Neuronal stem cell (in vitro differentiated cells): ENCODE measurements at regions not wholly inside any gene's neighbourhood (a gene's known extent, or its start where the extent isn't known, plus 50 kb on each side); places are given as distances from the start of the nearest gene placed in this dataset.

ENCODE experiments used
- DNase-seq: peaks from one replicate; pipeline ENCODE4 v3.0.0-alpha.2; 2013; ENCODE audit warnings: low spot score
- H2AFZ ChIP-seq: one replicate; pipeline ENCODE4 v1.6.1; 2013; ENCODE audit warnings: mild to moderate bottlenecking, low read length, inconsistent platforms
- H2AK5ac ChIP-seq: 2 replicates; pipeline ENCODE4 v1.6.1; 2013; ENCODE audit warnings: low read depth, mild to moderate bottlenecking, inconsistent platforms, low read length, moderate library complexity, mixed read lengths
- H2BK120ac ChIP-seq: 2 replicates; pipeline ENCODE4 v1.6.1; 2013; ENCODE audit warnings: low read depth, mild to moderate bottlenecking, inconsistent platforms, low read length, moderate library complexity, mixed read lengths
- H2BK12ac ChIP-seq: one replicate; pipeline ENCODE4 v1.6.1; 2013; ENCODE audit warnings: low read length, inconsistent platforms
- H2BK15ac ChIP-seq: 2 replicates; pipeline ENCODE4 v1.6.1; 2013; ENCODE audit warnings: mild to moderate bottlenecking, low read length, inconsistent platforms, mixed read lengths
- H2BK5ac ChIP-seq: one replicate; pipeline ENCODE4 v1.6.1; 2013; ENCODE audit warnings: inconsistent platforms, mild to moderate bottlenecking, low read length, moderate library complexity
- H3K14ac ChIP-seq: one replicate; pipeline ENCODE4 v1.6.1; 2013; ENCODE audit warnings: low read length, inconsistent platforms
- H3K18ac ChIP-seq: 2 replicates; pipeline ENCODE4 v1.6.1; 2013; ENCODE audit warnings: low read length, inconsistent platforms
- H3K23ac ChIP-seq: 2 replicates; pipeline ENCODE4 v1.6.1; 2013; ENCODE audit warnings: low read depth, mild to moderate bottlenecking, mixed read lengths, low read length, inconsistent platforms; ENCODE audit not compliant: poor library complexity
- H3K27ac ChIP-seq: replicated peaks from 3 replicates; pipeline ENCODE4 v1.5.1; 2013; ENCODE audit warnings: low read length, inconsistent platforms
- H3K27me3 ChIP-seq, 3 experiments: 2 replicates each; pipeline ENCODE4 v1.6.1; 2013; ENCODE audit warnings: low read length in 3 of 3, mild to moderate bottlenecking in 2 of 3, inconsistent platforms in 1 of 3, low read depth in 1 of 3, mixed read lengths in 1 of 3, moderate library complexity in 1 of 3; ENCODE audit not compliant: control insufficient read depth in 3 of 3, insufficient read depth in 3 of 3
- H3K36me3 ChIP-seq, 2 donors: replicated peaks in 1 of 2; 2 replicates each; pipeline ENCODE4 v1.6.1; 2013; ENCODE audit warnings: low read length in 2 of 2; ENCODE audit not compliant: control insufficient read depth in 2 of 2, insufficient read depth in 2 of 2
- H3K4ac ChIP-seq: 2 replicates; pipeline ENCODE4 v1.6.1; 2013; ENCODE audit warnings: inconsistent platforms, mild to moderate bottlenecking, low read length, moderate library complexity
- H3K4me1 ChIP-seq, 2 donors: 1 replicate in 1 of 2; 2 replicates in 1 of 2; pipeline ENCODE4 v1.6.1; 2013; ENCODE audit warnings: low read length in 2 of 2, low read depth in 1 of 2; ENCODE audit not compliant: control insufficient read depth in 2 of 2, insufficient read depth in 1 of 2
- H3K4me2 ChIP-seq: one replicate; pipeline ENCODE4 v1.6.1; 2013; ENCODE audit warnings: mild to moderate bottlenecking, low read length, inconsistent platforms; ENCODE audit not compliant: insufficient read depth, poor library complexity, severe bottlenecking
- H3K4me3 ChIP-seq, 2 donors: 2 replicates each; pipeline ENCODE4 v1.5.1; 2013; ENCODE audit warnings: low read length in 2 of 2, mild to moderate bottlenecking in 2 of 2, inconsistent platforms in 1 of 2, moderate library complexity in 1 of 2
- H3K79me1 ChIP-seq: one replicate; pipeline ENCODE4 v1.6.1; 2013; ENCODE audit warnings: low read depth, mild to moderate bottlenecking, inconsistent platforms, low read length, moderate library complexity
- H3K9ac ChIP-seq: one replicate; pipeline ENCODE4 v1.6.1; 2013; ENCODE audit warnings: mild to moderate bottlenecking, low read depth, low read length, inconsistent platforms; ENCODE audit not compliant: poor library complexity
- H3K9me3 ChIP-seq, 2 donors: replicated peaks in 1 of 2; 2 replicates each; pipeline versions ENCODE3 to v1.6.1; 2013; ENCODE audit warnings: low read length in 2 of 2, mild to moderate bottlenecking in 2 of 2, inconsistent platforms in 1 of 2, low read depth in 1 of 2, mixed read lengths in 1 of 2, moderate library complexity in 1 of 2; ENCODE audit not compliant: control insufficient read depth in 2 of 2, insufficient read depth in 1 of 2
- H4K8ac ChIP-seq: one replicate; pipeline ENCODE4 v1.6.1; 2013; ENCODE audit warnings: low read depth, mild to moderate bottlenecking, inconsistent platforms, low read length, moderate library complexity
- H4K91ac ChIP-seq: one replicate; pipeline ENCODE4 v1.6.1; 2013; ENCODE audit warnings: low read length, low read depth, mild to moderate bottlenecking, inconsistent platforms; ENCODE audit not compliant: poor library complexity
- WGBS, 2 donors: extraction: QIAGEN DNeasy Blood & Tissue Kit; methylation state at CpG; one replicate each; pipeline ENCODE4 v1.1.7; 2013; ENCODE audit warnings: missing lambda C conversion rate in 2 of 2, mixed read lengths in 1 of 2; ENCODE audit not compliant: insufficient read length in 2 of 2, insufficient replicate concordance in 1 of 2; ENCODE audit errors: extremely low coverage in 2 of 2; 5-methylcytosine and 5-hydroxymethylcytosine counted together

DNA sequence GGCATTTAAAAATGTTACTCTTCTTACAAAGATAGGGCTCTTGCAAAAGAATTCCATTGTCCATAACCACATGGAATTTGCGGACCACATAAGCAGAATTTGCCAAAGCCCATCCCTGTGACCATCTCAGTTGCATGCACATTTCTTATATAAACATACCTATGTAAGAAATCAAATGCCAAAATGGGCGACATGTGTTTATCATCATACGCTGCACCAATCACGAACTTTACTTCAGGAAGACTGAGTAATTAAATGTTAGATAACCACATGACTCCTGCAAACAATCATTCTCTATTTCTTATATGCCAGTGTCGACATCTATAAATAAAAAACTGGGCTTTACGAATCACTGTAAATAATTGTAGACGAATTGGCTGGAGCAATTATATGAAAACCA, 186.1 kb upstream of the RBMS1 start:
- Histone ChIP-seq H3K79me1 (no peaks in the 10 kb centered on the region), H2AFZ (no peak overlapping the region), H3K9me3 (peaks cover 0 to 17% of the 10 kb centered on the region in 2 donors), H3K36me3 (no peaks in the 10 kb centered on the region), H3K14ac (no peak overlapping the region), H2BK12ac (no peak overlapping the region), H4K8ac (no peak overlapping the region), H3K23ac (no peak overlapping the region), H3K18ac (no peak overlapping the region), H2BK120ac (no peak overlapping the region), H3K4ac (no peak overlapping the region), H2BK15ac (no peak overlapping the region), H3K9ac (no peak overlapping the region), H3K4me2 (no peak overlapping the region), H4K91ac (no peak overlapping the region), H3K27ac (no peak overlapping the region), H2BK5ac (no peak overlapping the region), H3K4me3 (no peak overlapping the region), H2AK5ac (no peak overlapping the region), H3K4me1 (no peaks in the 10 kb centered on the region), H3K27me3 (no peaks in the 10 kb centered on the region)
- no peak for DNase-seq
- WGBS, 2 donors = no CpG with 5 or more reads among the region's 7 CpGs

DNA sequence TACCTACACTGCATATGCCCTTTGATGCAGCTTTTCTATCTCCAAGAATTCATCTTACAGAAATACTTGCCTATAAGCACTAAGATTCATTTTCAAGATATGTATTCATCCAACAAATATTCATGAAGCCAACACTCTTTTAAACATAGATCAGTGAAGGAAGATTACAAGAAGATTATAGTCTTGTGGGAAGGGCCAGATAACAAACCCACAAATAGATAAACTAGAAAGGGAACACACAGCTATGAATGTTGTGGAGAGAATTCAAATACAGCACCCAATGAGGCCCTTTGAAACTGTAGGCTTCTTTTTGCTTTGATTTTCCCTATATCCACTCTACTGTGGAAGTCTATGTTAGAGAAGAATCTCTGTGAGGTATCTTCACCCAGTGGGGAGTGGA, 186.7 kb upstream of the RBMS1 start:
- H2BK12ac ChIP-seq = no peak overlapping the region
- H4K91ac ChIP-seq = no peak overlapping the region
- no peak overlapping the region for H2AFZ ChIP-seq
- H3K27ac ChIP-seq = no peak overlapping the region
- H3K79me1 ChIP-seq = no peaks in the 10 kb centered on the region
- H3K4ac ChIP-seq = no peak overlapping the region
- no peak overlapping the region for H3K4me3 ChIP-seq
- no peak overlapping the region for H3K18ac ChIP-seq
- H3K4me1 ChIP-seq = no peaks in the 10 kb centered on the region
- H3K9ac ChIP-seq = no peak overlapping the region
- H3K4me2 ChIP-seq = no peak overlapping the region
- no peaks in the 10 kb centered on the region for H3K36me3 ChIP-seq
- no peak overlapping the region for H2BK15ac ChIP-seq
- no peak for DNase-seq
- no peak overlapping the region for H2BK120ac ChIP-seq
- H3K23ac ChIP-seq = no peak overlapping the region
- H2AK5ac ChIP-seq = no peak overlapping the region
- H3K27me3 ChIP-seq = no peaks in the 10 kb centered on the region
- H3K14ac ChIP-seq = no peak overlapping the region
- no peak overlapping the region for H2BK5ac ChIP-seq
- H4K8ac ChIP-seq = no peak overlapping the region
- peaks cover 0 to 11% of the 10 kb centered on the region in 2 donors for H3K9me3 ChIP-seq

DNA sequence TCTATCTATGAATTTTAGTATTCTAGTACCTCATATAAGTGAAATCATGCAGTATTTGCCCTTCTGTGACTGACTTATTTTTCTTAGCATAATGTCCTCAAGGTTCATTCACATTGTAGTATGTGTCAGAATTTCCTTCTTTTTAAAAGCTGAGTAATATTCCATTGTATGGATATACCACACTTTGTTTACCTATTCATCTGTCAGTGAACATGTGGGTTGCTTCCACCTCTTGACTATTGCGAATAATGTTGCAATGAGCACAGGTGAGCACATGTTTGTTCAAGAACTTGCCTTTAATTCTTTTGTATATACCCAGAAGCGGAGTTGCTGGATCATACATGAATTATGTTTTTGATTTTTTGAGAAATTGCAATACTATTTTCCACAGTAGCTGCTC, 187.4 kb upstream of the RBMS1 start:
- no CpG with 5 or more reads among the region's 2 CpGs for WGBS, 2 donors
- Histone ChIP-seq H2AFZ (no peak overlapping the region), H2BK15ac (no peak overlapping the region), H3K9me3 (peaks cover 0 to 8% of the 10 kb centered on the region in 2 donors), H4K91ac (no peak overlapping the region), H3K9ac (no peak overlapping the region), H3K18ac (no peak overlapping the region), H3K27me3 (no peaks in the 10 kb centered on the region), H3K14ac (no peak overlapping the region), H3K23ac (no peak overlapping the region), H4K8ac (no peak overlapping the region), H3K4me3 (no peak overlapping the region), H2BK5ac (no peak overlapping the region), H2BK12ac (no peak overlapping the region), H3K4me1 (no peaks in the 10 kb centered on the region), H3K79me1 (no peaks in the 10 kb centered on the region), H2AK5ac (no peak overlapping the region), H2BK120ac (no peak overlapping the region), H3K36me3 (no peaks in the 10 kb centered on the region), H3K4ac (no peak overlapping the region), H3K4me2 (no peak overlapping the region), H3K27ac (no peak overlapping the region)
- no peak for DNase-seq

DNA sequence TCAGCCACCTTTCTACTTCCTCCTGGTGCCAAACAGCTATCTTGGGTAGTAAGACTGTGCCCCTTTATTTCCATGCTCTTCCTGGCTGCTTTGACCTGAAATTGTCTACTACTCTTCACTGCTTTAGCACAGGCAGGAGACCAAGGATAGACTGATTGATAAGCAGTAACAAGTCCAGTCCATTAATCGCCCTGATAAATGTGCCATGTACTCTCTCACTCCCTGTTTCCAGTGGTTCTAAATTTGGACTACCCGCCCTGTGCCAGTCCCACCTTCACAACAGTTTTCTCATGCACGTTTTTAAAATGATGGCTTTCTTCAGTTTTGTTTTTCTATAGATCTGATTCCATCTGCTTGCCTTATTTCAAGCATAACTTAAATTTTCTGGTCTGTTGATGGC, 189.6 kb upstream of the RBMS1 start:
- no peak for DNase-seq
- no peaks in the 10 kb centered on the region for H3K27me3 ChIP-seq

More for the DNA sequence above, 189.6 kb upstream of the RBMS1 start:
- Histone ChIP-seq H3K14ac (no peak overlapping the region), H2BK15ac (no peak overlapping the region), H3K36me3 (no peaks in the 10 kb centered on the region), H2AK5ac (no peak overlapping the region), H2BK120ac (no peak overlapping the region), H3K79me1 (no peaks in the 10 kb centered on the region), H4K91ac (no peak overlapping the region), H3K4me2 (no peak overlapping the region), H3K23ac (no peak overlapping the region), H3K4ac (no peak overlapping the region), H4K8ac (no peak overlapping the region), H2BK5ac (no peak overlapping the region), H2AFZ (no peak overlapping the region), H3K27ac (no peak overlapping the region), H3K18ac (no peak overlapping the region), H3K4me3 (no peak overlapping the region), H3K4me1 (no peaks in the 10 kb centered on the region), H2BK12ac (no peak overlapping the region), H3K9me3 (peaks cover 0 to 8% of the 10 kb centered on the region in 2 donors), H3K9ac (no peak overlapping the region)
- no CpG with 5 or more reads among the region's 3 CpGs for WGBS, 2 donors
